T-helper 2 cell (primary cell): ENCODE measurements at regions not wholly inside any gene's neighbourhood (a gene's known extent, or its start where the extent isn't known, plus 50 kb on each side); places are given as distances from the start of the nearest gene placed in this dataset.

Source experiments
- DNase-seq, 5 experiments: peaks; one replicate each; pipeline versions ENCODE4 v3.0.0 to v3.0.0-alpha.2; 2012 to 2022

DNA sequence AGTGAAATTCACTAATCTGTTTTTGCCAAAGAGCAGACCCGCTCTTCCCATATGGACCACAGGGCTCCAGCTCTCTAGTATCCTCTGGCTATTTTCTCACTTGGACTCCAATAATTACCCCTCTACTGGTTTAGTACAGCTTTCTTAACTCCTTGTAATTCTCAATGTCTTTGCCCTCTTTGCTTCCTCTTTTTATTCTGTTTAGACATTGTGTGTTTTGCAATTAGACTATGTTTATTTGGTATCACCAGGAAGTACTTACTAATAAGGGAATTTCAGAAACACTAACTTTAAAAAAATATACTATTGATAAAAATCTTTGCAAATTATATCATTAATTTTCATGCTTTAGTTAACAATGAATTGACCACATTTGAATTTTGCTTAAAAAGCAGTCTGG lies 111.6 kb upstream of the OBI1 start:
- no peak for DNase-seq

DNA sequence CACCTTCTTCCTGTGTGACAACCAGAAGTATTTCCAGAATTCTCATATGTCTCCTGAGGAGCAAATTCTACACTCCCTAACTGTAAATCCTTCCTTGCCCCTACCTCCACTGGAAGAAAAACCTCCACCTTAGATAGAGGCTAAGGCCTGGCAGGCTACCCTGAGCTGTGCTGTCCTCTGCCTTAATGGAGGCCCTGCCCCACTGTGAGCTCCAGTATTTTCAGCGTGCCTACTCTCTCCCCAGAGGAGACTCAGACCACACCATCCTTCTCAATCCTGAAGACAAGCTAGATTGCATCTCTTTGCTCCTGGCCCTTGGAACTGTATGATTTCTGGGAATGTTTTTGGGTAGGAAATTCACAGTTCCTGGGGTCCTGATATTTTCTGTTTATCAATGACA lies 110.0 kb upstream of the OBI1 start:
- no peak for DNase-seq

DNA sequence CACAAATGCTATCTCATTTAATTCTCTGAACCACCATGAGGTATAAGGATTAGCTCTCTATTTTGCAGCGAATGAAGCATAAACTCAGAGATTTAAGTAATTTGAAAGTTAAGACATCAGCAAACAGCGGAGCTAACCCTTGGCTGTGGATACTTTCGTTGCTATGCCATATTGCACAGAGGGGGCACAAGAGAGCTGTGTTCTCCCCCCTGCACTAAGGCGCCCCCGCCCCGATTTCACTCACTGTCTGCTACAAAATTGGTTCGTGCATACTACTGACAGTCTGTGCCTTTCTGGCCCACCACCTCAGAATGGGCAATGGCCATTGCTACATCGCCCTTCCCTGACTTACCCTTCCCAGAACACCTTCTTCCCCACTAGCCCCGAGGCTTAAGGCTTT lies 105.7 kb upstream of the OBI1 start:
- DNase-seq: no peak

DNA sequence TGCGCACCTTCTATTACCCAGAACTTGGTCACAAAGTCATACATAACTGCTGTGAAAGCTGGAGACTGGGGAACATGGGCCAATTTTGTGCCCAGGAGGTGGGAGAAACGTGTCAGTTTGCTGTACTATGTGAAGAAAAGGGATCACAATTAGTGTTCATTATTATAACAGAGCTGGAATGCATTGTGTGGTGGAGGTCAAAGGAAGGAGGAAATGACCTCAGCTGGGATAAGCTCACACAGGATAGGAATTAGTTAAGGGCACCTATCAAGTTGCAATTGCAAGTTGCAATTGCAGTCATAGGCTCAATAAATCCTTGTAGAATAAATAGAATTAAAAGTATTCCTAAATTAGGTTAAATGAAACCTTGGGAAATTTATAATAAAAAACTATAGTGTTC lies 103.9 kb upstream of the OBI1 start:
- no peak for DNase-seq

DNA sequence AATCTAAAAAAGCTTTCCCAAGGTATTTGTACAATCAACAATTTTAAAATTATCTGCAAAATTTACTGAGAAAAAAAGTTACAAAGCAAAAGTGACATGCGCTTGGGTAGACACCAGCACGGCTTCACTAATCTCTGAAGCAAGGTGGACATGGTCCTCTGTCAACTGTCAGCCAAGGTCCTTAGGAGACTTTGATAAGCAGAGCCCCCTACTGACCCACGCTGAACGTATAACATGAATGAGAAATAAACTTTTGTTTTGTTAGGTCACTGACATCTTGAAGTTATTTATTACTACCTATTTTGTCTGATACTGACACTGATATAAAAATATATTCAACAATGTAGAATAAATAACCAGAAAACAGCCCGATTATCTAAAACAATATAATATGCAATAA lies 100.7 kb upstream of the OBI1 start:
- DNase-seq: no peak

DNA sequence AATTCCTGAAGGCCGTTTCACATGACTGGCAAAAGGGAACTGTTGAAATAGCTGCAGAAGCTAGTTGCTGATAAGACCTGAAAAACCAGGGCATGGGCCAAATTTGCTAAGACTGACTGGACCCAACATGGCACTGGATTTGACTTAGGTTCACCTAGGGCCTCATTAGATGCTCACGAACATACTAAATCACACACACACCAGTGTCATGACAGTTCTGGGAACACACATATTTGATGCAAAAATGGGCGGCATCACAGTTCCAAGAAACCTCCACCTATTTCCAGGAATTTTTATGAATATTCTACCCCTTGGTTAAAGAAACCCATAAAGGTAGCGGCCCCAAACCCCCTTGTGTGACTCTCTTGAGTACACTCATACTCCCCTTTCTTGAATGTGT lies 99.6 kb upstream of the OBI1 start:
- no peak for DNase-seq

DNA sequence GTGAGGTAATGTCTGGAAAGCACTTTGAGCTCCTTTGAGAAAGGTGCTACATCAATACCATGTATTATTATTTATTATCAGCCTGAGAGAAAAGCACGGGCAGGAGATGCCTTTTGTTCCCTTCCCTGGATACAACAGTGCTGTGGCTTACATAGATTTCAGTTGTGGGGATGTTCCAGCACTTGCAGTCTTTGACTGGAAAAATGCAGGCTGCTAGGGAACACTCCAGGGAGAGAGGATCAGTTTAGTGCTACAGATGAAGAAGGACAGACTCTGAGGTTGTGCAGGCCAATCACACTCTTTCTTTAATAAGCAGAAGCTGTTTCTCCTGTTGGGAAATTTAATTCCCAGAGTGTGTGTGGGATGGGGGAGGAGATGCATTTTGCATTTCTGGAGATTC lies 94.5 kb upstream of the OBI1 start:
- DNase-seq: no peak

DNA sequence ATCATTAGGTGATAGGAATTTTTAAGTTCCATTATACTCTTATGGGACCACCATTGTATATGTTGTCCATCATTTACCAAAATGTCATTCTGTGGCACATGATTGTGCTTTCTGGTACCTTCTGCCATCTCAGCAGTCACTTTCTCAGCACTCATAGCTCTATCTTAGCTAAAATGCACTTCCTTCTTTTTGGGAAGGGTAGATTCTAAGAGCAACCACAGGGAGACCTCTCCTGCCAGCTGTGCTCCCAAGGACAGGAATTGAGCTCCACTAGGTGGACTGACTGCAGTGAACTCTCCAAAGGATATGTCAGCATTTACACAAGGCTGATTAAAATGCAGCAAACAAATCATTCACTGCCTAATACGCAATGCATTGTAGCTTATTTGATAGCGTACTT lies 91.8 kb upstream of the OBI1 start:
- no peak for DNase-seq

DNA sequence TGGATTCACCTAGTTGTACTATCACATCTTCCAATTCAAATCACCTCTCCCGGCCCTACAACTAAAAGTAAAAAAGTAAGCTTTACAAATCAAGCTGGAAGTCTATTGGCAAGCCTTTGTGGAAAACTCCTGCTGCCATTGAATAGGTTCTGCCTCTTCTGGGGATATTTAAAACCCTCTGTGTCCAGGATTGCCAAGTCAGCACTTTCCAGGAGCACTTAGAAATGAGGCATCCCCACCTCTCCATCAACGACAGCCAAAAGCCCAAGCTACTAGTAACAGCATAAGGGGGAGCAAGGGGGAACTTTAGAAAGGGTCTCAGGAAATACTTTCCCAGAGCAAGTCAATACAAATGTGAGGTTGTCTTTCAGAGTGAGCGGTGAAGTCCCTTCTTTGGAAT lies 85.0 kb upstream of the OBI1 start:
- no peak for DNase-seq

DNA sequence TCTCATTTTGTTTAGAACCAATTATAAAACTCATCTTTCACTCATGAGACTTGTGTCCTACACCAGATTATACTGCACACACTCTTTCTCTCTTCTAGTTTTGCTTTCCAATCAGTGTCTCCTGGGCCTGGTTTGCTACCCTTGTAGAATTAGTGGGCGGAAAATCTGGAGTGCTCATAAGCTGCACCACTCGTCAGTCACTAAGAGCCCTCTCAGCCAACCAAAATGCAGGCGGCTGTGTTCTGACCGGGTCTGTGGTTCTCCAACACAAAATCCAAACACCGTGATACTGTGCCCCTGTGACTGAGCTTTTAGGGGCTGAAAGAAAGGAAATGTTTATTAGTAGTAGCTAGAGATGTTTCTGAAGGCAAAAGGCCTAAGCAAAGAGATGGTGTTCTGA lies 83.7 kb upstream of the OBI1 start:
- DNase-seq: no peak

DNA sequence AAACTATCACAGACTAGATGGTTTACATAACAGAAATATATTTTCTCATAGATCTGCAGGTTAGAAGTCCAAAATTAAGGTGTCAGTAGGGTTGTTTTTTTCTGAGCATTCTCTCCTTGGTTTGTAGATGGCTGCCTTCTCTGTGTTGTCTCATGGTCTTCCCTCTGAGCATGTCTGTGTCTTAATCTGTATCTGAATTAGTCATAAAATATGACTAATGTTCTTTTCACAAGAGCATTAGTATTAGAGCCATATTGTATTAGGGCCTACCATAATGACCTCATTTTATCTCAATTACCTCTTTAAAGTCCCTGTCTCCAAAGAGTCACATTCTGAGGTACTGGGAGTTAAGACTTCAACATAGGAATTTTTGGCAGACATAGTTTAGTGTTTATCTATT lies 77.2 kb upstream of the OBI1 start:
- no peak for DNase-seq

DNA sequence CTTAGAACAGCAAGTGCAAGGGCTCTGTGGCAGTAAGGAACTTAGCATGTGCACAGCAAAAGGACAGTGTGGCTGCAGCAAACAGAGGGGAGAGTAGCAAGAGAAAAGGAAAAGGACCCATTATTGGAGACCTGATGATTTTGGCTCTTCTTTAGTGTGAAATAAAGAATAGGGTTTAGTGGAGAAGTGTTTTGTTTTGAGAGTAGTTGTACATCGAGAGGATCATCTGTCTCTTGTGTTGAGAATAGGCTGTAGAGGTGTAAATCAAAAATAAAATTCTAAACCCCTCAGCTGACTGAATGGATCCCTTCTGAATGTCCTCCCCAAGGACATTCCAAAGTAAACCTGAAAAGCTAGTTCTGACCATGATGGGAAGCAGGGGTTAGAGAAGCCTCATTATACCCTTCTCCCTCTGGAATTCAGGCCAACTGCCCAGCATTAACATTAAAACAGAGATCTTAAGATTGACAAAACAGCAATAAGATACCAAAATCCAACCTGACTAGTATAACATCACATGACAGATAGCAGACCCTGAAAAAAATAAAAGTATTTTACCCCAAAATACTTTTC lies 73.6 kb upstream of the OBI1 start:
- DNase-seq: no peak

DNA sequence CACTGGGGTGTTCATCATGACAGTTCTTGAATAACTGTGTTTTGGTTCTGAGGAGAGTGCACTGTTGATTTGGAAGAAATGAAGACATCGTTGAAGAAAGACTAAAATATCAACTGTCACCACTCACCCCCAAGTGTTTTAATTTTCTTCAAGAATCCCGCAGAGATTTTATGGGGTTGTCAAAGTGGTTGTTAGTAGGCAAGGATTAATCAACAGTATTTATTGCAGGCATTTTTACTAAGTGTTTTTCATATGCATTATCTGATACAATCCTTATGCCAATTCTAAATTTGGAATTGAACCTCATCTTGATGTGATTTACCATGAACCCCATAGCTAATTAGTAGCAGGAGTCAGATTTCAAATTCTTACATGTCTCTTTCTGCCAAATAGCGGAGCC lies 63.7 kb upstream of the OBI1 start:
- DNase-seq: no peak

DNA sequence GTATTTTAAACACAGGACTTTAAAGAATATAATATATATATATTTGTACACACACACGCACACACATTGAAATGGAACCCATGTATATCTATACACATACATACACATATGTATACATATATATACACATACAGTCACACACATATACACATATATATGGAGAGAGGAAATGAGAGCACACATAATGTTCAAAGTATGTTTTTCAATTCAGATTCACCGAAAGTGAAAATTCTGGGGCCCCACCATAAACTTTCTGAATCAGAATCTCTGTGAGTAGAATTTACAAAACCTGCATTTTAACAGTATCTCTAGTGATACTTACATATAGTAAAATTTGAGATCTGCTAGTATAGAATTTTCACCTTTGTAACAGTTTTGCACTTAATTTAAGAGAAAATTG lies 60.4 kb upstream of the OBI1 start:
- DNase-seq: no peak

DNA sequence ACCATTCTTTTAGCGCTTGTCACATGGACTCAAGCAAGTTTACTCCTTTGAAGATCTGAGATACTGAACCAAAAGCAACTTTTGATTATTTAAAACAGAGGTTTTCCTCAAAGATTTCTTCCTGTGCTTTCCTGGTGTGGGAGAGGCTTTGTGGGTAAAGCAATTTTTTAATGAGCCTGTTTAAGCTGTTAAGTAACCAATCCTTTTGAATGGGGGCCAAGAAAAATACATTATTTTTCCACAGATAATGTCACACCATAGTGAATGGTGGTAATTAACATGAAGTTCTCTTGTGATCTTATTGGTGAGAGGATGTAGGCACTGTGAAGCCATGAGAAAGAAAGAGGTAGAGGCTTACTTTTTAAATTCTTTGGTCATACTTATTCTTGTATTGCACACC lies 55.8 kb upstream of the OBI1 start:
- no peak for DNase-seq

DNA sequence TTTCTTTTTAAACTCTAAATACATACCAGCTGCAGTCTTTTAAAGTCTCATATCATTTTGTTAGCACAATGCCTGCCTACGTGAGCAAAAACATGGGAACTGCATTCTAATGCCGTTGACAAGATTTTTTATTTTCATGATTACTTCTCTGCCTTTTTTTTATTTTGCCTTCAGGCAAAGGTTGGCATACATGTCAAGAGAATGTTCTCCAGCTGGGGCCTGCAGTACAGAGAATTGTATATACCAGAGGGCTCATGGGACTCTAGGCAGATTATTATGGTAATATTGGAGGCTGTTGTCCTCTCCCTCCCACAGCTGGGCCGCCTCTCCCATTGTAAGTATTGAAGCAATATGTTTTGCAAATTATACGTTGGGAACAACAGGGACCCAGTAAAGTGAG lies 53.9 kb upstream of the OBI1 start:
- no peak for DNase-seq

DNA sequence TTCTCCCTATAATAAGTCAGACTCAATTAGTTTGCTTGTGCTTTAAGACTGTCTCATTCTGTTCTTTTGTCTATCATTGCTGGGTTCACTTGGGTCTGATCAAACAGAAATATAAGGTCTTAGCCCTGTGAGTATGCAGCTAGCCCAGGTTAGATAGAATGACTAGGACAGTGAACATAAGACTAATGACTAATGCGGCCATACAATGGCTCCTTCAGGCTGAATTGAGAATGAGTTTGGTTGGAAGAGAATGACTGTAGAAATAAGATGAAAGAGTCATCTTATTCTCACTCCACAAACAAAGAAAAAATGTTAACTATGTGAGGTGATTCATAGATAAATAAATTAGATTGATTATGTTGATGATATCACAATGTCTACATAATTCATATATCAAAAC lies 50.1 kb upstream of the OBI1 start:
- DNase-seq: no peak
